ENCODE measurements at regions not wholly inside any gene's neighbourhood (a gene's known extent, or its start where the extent isn't known, plus 50 kb on each side); places are given as distances from the start of the nearest gene placed in this dataset.

- TF ChIP-seq CTCF (IDR thresholded peaks at IDR 0.05) (no peak), EZH2 (IDR thresholded peaks at IDR 0.05; ENCODE audit: borderline replicate concordance, insufficient read depth, low read depth, low read length, poor library complexity, severe bottlenecking) (no peak)
These were observed 254.1 kb upstream of the TMEFF2 start for GRCh38 chr2:192448881-192449280.

All from B cell (primary cell).